ENCODE measurements at regions not wholly inside any gene's neighbourhood (a gene's known extent, or its start where the extent isn't known, plus 50 kb on each side); places are given as distances from the start of the nearest gene placed in this dataset.
A peak's percentile ranks its signal among the peaks of the same experiment; 100 is the strongest.
"Not testable (repeated sequence)": the region's sequence is repeated elsewhere in the genome, so short reads cannot be mapped to it uniquely, and the experiment has no call there.

DNA sequence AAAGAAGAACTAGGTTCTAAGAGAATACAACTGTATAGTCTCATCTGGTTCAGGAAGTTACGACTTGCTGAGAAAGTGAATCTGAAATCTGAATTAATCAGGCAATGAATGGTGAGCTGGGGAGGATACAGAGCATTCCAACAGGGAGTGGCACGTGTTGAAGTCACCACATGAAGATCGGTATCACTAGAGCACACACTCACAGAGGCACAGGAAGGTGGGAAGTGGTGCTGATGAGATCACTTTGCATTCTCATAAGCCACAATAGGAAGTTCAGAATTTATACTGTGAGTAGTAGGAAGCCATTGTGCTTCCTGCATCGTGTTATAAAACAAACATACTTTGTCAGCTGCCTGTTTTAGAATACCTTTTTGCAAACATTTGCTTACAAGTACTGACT, 615.0 kb upstream of the DDX18 start:
- DNase-seq (ENCODE audit: low spot score) = no peak

DNA sequence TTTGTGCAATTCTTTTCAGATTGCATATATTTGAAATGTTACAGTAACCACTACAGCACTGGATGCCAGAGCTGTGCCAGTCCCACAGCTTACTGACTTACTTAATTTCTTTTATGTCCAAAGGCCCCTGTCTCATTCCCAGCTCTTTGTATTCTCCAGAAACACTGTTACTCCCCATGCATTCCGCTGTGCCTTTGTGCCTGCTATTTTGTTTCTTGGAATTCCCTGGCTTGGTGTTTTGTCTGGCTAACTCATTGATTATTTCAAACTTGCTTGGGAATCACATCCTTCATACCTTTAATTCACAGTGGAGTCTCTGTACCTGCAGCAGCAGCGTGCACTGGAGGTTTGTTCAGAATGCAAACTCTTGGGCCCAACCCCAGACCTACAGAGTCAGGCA, 601.9 kb upstream of the DDX18 start:
- DNase-seq (ENCODE audit: low spot score) = no peak

DNA sequence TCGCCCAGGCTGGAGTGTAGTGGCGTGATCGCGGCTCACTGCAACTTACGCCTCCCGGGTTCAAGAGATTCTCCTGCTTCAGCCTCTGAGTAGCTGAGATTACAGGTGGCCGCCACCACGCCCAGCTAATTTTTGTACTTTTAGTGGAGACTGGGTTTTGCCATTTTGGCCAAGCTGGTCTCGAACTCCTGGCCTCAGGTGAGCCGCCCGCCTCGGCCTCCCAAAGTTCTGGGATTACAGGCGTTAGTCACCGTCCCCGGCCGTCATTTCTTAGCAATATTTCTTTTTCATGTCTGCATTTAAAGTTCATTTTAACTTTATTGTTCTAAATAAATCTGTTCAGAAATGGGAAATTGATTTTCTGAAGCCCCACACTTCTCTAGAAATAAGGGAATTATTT, 597.3 kb upstream of the DDX18 start:
- no peak for DNase-seq (ENCODE audit: low spot score)

DNA sequence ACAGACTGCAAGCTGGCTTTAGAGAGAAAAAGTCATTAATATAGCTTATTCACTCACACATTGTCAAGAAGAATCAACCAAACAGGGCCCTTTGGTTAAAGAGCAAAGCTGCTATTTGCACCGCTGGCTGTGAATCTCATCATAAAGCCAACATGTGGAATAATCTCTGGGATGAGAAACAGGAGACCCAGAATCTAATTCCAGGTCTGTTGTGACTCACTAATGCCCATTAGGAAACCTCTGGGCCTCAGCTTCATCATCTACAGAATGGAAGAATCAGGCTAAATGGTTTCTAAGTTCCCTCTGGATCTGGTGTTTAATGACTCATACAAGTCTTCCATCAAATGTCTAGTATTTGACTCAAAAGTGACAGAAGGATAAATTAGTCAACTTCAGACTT, 591.7 kb upstream of the DDX18 start:
- DNase-seq (ENCODE audit: low spot score) = no peak

DNA sequence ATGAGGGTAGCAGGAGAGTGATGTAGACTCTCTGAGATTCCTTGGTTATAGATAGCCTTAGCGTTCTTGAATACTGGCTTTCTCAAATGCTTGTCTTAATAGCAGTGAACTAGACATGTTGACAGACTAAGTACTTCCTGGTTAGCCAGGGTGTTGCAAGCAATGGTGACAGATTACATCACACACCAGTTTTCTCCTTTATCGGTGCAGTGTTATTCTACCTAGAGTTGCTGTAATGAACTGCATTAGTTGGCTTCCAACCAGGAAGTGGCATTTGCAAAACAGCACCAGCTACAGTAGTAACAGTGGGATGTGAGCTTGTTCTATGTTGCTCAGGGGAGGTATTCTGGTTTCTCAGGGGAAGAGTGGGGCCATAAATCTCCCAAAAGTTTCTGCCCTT, 582.2 kb upstream of the DDX18 start:
- peak; percentile 4 for DNase-seq (ENCODE audit: low spot score)

DNA sequence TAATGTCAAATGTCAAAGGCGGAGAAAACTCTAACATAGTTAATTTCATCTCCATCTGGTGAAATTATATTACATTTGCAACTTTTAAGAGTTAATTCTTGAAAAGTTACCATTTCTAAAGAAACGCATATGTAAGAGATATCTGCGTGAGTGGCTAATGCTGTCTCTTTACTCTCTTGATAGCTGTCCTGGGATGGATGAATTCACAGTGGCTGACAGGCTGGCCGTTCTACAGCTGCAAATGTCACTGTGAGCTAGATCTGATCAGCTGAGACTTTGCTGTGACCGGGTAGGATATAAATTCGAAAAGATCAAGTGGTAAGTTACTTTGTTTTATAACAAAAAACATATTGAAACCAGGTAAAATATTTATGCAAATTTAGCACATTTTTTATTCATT, 557.1 kb upstream of the DDX18 start:
- DNase-seq (ENCODE audit: low spot score) = no peak

DNA sequence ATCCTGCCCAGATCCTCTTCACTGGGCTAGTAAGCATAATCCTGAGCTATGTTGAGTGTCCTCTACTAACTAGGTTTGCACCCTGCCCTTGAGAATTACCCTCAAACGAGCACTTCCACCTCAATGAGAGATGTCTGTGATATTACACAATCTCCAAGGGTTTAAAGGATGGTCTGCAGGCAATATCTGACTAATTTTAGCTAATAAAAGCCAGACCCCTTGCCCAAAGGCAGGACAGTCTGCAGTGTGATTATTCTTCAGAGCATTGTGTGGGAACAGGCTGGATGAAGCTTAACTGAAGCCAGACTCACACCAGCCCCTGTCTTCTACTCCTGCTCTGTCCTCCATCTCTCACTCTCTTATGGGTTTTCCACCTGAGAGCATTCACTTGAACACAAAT, 544.9 kb upstream of the DDX18 start:
- DNase-seq (ENCODE audit: low spot score) = no peak

DNA sequence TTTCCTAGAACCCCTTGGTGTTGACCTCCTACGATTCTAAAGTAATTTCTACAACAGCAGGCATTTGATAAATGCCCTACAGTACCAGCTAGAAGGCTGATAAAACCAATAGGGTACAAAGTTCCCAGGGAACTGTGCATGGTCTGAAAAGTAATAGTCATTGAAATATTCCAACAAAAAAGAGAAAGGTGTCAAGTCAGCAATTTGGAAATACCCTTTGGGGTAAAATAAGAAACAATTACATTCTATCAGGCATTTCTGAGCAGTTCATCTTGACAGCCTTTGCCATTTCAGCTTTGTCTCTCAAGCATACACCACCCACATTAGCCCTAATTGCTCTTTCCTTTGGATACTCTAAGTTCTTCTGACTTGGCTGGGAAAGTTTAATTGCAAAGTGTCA, 542.9 kb upstream of the DDX18 start:
- DNase-seq (ENCODE audit: low spot score) = no peak

DNA sequence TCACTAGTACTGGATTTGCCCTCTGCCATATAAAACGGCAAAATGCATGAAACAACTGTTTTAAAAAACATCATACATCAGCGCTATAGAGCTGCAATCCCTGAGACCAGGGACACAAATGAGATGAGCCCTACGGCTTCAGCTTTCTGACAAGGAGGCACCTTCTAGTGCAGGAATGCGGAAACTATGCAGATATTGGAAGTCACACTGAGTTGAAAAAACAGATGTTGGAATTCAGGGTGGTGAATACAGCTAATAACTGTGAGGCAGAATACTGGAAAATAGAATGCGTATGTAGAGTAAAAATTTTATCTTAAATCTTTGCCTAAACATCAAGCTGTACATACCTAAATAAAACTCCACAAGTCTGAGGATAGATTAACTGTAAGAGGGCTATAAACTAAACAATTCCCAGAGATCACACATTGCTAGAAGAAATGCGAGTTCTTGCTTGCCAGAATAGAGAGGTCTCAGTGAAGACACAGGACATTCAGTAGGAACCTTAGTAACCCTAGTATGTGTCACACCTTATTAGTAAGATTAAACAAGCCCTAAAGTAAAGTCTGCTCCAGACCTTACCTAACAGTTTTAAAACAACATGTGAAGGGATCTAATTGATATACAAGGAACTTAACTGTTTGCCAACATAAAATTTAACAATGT, 541.4 kb upstream of the DDX18 start:
- DNase-seq (ENCODE audit: low spot score) = no peak

DNA sequence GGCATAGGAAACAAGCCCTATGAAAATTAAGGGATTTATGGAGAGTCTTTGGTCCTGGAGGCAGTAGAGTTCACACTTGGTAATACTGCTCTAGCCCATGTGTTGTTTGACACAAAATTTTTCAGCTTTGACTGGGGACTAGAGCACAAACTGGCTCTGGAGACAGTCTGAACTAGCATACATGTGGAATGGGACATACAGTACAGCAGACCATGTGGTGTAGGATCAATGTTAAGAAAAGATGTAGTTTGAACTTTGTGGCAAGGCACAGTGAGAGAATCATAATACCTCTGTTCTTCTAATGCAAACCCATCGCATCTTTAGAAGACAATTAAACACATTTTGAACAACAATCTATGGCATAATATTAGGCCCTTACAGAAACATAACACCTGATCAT, 521.5 kb upstream of the DDX18 start:
- no peak for DNase-seq (ENCODE audit: low spot score)

DNA sequence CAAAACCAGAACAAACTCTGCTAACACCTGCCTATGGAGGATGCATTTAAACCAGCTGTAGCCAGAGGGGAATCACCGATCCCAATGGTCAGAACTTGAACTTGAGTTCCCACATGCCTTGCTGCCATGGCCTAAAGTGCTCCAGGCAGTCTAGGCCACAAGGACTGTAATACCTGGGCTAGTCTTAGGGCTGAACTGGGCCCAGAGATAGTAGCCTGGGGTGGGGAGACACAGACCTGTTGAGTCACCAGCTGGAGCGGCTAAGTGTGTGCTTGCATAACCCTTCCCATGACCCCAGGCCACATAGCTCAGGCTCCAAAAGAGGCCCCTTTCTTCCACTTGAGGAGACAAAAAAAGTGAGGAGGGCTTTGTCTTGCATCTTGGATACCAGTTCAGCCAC, 515.0 kb upstream of the DDX18 start:
- DNase-seq (ENCODE audit: low spot score) = no peak

DNA sequence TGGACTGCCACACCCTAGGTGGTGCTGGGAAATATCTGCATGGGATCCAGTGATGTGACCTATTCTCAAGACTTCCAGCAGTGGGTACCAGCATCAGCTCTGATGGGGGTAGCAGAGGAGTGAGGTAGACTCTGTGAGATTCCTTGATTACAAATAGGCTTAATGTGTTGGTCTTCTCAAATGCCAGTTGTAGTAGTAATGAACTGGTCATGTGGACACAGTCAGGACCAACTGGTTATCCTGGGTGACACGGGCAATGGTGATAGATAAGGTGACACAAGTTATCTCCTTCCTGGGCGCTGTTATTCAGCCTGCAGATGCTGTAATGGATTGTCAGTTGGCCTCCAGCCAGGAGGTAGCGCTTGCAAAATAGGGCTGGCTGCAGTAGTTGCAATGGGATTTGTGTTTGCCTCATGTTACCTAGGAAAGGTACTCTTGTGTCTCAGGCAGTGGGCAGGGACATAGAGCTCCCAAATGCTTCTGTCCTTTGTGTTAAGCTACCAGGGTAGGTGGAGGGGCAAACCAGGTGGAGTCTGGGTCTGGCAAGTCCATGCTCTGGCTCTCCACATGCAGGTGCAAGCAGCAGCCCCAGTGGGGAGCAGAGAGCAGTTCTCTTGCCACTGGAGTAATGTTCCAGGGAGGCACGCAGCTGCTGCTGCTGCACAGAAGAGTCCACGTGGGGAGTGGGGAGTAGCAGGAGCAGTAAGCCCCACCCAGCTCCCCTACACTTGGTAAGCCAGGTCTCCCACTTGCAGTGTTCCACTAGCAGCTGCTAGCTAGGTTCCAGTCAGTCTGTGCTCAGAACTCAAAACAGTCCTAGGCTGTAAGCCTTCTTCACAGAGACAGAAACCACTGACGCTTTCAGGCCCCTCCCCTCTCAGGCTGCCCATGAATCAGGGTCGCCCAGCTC, 505.4 kb upstream of the DDX18 start:
- no peak for DNase-seq (ENCODE audit: low spot score)

DNA sequence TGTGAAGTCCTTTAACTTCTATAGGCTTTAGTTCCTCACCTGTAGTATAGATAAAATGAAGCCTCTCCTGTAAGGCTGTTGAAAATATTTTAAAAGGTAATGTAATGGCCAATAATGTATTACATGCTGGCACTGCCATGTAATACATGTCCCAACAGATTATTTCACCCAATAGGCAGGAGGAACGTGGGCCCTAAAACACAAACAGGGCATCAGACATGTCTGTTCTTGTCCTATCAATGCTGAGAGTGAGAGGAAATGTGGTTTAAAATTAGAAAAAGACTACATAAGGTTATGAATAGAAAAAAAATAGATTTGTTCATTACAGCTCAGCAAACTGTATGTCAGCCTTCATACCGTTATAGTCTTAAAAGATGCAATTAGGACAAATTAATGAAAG, 492.7 kb upstream of the DDX18 start:
- DNase-seq (ENCODE audit: low spot score) = no peak

DNA sequence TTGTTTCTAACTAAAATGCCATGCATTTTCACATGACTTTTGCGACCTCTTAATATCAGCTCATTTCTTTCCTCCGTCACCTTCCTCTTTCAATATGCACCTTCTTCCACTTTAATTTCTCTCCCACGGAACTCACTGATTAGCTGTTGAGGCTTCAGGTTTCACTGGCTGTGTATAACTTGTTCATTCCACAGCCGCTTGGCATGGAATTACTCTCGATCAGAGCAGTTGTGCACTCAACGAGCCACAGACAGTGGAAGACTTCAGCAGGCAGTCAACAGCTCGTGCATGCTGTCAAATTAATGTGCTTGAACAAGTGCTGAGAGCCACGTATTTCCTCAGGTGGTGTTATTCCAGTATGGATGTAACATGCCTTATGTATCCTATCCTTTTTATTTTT, 491.2 kb upstream of the DDX18 start:
- DNase-seq (ENCODE audit: low spot score) = no peak

DNA sequence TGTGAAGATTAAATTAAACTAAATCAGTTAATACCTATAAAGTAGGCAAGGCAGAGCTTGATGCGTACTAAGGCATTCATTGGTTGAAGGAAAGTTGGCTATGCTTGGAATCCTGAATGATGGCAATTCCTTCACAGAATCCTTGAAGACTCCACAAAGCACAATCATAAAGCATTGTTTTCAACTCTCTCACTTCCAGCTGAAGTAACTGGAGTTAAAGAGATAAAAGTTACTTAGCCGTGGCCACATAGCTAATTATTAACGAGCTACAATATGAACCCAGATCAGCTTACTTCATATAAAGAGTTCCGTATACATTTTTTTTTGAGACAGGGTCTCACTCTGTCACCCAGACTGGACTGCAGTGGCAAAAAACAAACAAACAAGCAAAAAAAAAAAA, 483.9 kb upstream of the DDX18 start:
- no peak for DNase-seq (ENCODE audit: low spot score)

DNA sequence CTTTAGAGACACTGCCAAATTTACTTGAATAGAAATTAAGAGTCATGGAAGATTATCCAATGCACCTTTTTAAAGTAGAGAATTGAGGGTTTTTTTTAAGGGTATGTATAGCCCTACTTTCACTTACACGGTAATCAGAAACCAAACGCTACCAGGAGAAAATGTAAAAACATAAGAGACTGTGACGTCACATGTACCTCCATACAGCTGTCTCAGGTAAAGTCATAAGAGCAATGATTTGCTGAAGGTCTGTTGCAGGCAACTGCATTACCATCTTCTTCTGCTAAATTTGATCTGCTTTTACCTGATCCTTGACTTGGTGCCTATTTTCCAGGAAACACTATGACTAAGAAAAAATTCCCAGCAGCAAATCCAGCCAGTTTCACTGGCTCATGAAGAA, 478.5 kb upstream of the DDX18 start:
- DNase-seq (ENCODE audit: low spot score) = no peak

DNA sequence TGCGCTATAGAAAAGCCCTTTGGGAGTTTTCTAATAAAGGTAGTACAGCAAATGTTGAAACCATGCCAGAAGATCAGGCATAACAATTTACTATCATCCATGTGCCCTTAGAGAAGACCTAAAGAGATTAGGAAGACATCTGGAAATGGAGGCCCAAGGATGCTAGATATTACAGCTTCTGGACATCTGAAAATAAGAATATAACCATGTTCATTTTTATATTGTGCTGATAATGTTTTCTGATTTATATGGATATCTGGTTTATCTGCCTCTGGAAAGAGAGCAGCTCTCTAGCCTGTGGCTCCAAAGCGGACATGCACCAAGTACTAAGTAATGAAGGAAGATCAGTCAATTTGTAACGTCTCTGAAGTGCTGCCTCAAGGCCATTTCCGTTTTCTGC, 478.0 kb upstream of the DDX18 start:
- no peak for DNase-seq (ENCODE audit: low spot score)

DNA sequence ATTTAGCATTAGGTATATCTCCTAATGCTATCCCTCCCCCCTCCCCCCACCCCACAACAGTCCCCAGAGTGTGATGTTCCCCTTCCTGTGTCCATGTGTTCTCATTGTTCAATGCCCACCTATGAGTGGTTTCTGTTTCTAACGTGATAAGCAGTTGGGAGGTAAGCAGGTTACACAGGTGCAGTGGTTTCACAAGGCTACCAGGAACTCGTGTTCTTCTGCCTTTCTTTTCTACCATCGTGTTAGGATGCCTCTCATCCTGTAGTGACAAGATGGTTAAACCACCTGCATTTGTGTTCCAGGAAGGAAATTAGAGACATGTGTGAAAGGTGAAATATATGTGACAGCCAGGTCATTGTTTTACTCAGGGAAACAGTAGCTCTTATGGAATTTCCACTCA, 476.5 kb upstream of the DDX18 start:
- DNase-seq (ENCODE audit: low spot score) = not testable (repeated sequence)

DNA sequence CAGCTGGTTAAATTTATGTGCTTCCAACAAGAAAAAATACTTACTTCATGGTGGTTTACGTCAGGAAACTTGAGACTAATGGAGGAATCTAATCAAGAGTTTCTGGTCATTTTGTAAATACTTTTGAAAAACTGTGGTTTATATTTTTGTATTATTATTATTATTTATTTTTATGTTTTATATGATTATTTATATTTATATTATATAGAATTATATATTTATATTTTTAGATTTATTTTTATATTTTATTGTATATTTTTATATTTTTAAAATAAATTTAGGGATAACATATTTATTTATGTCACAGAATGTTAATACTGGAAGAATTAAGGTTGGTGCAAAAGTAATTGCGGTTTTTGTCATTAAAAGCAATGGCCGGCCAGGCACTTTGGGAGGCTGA, 474.5 kb upstream of the DDX18 start:
- DNase-seq (ENCODE audit: low spot score) = no peak

DNA sequence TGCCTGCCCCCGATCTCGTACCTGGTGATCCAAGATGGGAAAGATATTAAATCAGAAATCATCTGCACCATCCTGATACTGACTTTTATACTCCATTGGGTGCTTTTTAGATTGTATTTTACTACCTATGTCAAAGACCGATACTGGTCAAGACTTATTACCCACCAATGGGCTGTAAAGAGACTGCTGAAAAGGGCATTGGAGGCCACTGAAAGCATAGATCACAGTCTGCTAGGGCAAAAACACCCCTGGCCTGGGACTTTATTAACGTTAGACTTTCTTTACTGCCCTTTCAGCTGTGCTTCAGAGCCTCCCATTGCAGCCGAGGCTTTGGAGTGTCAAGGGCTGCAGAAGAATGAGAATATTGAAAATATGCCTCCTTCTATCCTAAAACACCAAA, 472.8 kb upstream of the DDX18 start:
- no peak for DNase-seq (ENCODE audit: low spot score)

DNA sequence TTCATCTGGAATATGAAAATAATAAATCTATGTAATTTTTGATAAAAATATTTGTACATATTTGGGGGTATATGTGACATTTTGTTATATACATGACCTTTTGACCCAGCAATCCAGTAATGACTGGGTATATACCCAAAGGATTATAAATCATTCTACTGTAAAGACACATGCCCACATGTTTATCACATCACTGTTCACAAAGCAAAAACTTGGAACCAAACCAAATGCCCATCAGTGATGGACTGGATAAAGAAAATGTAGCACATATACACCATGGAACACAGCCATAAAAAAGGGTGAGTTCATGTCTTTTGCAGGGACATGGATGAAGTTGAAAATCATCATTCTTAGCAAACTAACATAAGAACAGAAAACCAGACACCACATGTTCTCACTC, 472.1 kb upstream of the DDX18 start:
- DNase-seq (ENCODE audit: low spot score) = no peak

DNA sequence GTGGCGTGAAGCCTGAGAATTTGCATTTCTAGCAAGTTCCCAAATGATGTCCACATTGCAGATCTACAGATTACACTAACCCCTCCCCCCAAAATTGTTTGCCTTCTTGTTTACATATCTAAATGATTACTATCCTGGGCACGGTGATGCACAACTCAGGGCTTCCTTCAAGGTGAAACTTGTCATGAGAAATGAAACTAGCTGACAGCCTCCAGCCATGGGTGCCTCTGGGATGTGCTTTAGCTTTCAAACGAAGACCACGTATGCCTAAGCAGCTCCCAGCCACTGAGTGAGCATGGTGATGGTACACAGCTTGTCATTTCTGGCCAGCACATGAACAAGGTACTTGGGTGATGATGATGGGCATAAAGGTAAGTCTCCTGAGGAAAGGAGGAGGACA, 464.8 kb upstream of the DDX18 start:
- DNase-seq (ENCODE audit: low spot score) = no peak

DNA sequence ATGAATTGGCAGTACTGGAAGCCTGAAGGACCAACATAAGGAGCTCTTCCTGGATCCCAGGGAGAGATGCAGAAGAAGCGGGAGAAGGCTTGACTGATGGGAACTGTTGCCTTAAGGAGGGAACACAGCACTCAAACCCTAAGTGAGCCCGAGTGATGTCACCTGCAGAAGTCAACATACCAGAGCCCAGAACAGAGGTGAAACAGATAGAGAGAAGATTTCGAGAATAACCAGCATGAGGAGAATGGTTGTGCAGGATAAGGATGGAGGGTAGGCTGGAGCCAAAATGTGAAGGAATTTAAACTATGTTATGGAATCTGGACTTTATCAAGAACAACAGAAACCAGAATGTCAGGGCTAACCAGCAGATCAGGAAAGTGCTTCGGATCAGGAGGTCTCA, 463.1 kb upstream of the DDX18 start:
- no peak for DNase-seq (ENCODE audit: low spot score)
